Progenitor cell of endocrine pancreas (in vitro differentiated cells): ENCODE measurements at regions not wholly inside any gene's neighbourhood (a gene's known extent, or its start where the extent isn't known, plus 50 kb on each side); places are given as distances from the start of the nearest gene placed in this dataset.
"Not testable (repeated sequence)": the region's sequence is repeated elsewhere in the genome, so short reads cannot be mapped to it uniquely, and the experiment has no call there.

ENCODE experiments used
- DNase-seq: peaks from one replicate; pipeline ENCODE4 v3.0.0; 2021; ENCODE audit warnings: low spot score; ENCODE audit not compliant: unreplicated experiment
- H3K27ac Mint-ChIP-seq: 2 replicates; pipeline ENCODE4 v1.8.0; 2021; ENCODE audit warnings: mild to moderate bottlenecking, moderate library complexity, mixed read lengths
- H3K27me3 Mint-ChIP-seq: 2 replicates; pipeline ENCODE4 v1.8.0; 2021; ENCODE audit warnings: mixed read lengths
- H3K36me3 Mint-ChIP-seq: 2 replicates; pipeline ENCODE4 v1.8.0; 2022; ENCODE audit warnings: mixed read lengths; ENCODE audit not compliant: insufficient read depth
- H3K4me1 Mint-ChIP-seq: 2 replicates; pipeline ENCODE4 v1.8.0; 2021; ENCODE audit warnings: low read depth, mixed read lengths
- H3K4me3 Mint-ChIP-seq: 2 replicates; pipeline ENCODE4 v1.8.0; 2021; ENCODE audit warnings: low read depth, mild to moderate bottlenecking, moderate library complexity, mixed read lengths
- H3K9me3 Mint-ChIP-seq: 2 replicates; pipeline ENCODE4 v1.8.0; 2021; ENCODE audit warnings: low read depth, mixed read lengths
- TF ChIP-seq, protein P1 (sequence below): fragments of 200-600 bp; sonication (generic); IDR thresholded peaks from one replicate; pipeline ENCODE4 v1.5.0; 2021; ENCODE audit warnings: antibody characterized with exemption, mild to moderate bottlenecking; ENCODE audit not compliant: unreplicated experiment

GRCh38 chr11:39542460-39542859 is 1917.0 kb downstream of the LRRC4C start:
- H3K36me3 Mint-ChIP-seq: peaks cover 6% of the 10 kb centered on the region
- H3K9me3 Mint-ChIP-seq: peaks cover 33% of the 10 kb centered on the region
- TF ChIP-seq, protein P1, sequence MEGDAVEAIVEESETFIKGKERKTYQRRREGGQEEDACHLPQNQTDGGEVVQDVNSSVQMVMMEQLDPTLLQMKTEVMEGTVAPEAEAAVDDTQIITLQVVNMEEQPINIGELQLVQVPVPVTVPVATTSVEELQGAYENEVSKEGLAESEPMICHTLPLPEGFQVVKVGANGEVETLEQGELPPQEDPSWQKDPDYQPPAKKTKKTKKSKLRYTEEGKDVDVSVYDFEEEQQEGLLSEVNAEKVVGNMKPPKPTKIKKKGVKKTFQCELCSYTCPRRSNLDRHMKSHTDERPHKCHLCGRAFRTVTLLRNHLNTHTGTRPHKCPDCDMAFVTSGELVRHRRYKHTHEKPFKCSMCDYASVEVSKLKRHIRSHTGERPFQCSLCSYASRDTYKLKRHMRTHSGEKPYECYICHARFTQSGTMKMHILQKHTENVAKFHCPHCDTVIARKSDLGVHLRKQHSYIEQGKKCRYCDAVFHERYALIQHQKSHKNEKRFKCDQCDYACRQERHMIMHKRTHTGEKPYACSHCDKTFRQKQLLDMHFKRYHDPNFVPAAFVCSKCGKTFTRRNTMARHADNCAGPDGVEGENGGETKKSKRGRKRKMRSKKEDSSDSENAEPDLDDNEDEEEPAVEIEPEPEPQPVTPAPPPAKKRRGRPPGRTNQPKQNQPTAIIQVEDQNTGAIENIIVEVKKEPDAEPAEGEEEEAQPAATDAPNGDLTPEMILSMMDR: no peak
- H3K4me3 Mint-ChIP-seq: no peak overlapping the region
- H3K27me3 Mint-ChIP-seq: no peaks in the 10 kb centered on the region
- no peak overlapping the region for H3K27ac Mint-ChIP-seq
- peaks cover 15% of the 10 kb centered on the region for H3K4me1 Mint-ChIP-seq
- DNase-seq: no peak

GRCh38 chr11:39541945-39542351 is 1917.5 kb downstream of the LRRC4C start:
- peaks cover 6% of the 10 kb centered on the region for H3K36me3 Mint-ChIP-seq
- H3K27me3 Mint-ChIP-seq: no peaks in the 10 kb centered on the region
- no peak overlapping the region for H3K4me3 Mint-ChIP-seq
- DNase-seq: no peak
- TF ChIP-seq, protein P1: no peak
- H3K27ac Mint-ChIP-seq: peak overlapping the region; percentile 25
- peaks cover 33% of the 10 kb centered on the region for H3K9me3 Mint-ChIP-seq
- peaks cover 15% of the 10 kb centered on the region for H3K4me1 Mint-ChIP-seq

GRCh38 chr11:39536323-39536722 is 1923.1 kb downstream of the LRRC4C start:
- not testable (repeated sequence) for H3K27ac Mint-ChIP-seq, DNase-seq, H3K36me3 Mint-ChIP-seq, H3K4me3 Mint-ChIP-seq, H3K27me3 Mint-ChIP-seq, H3K4me1 Mint-ChIP-seq
- peaks cover 47% of the 10 kb centered on the region for H3K9me3 Mint-ChIP-seq
